ENCODE measurements at regions not wholly inside any gene's neighbourhood (a gene's known extent, or its start where the extent isn't known, plus 50 kb on each side); places are given as distances from the start of the nearest gene placed in this dataset.

- no peak for TF ChIP-seq CTCF (conservative IDR thresholded peaks at IDR 0.05; ENCODE audit: low read length)
- H3K4me3 ChIP-seq (ENCODE audit: low read length): no peak overlapping the region
- DNase-seq (ENCODE audit: low read depth): no peak
Measured at GRCh38 chr2:125615438-125615837, 1040.5 kb upstream of the GYPC start.

GRCh38 chr2:125630377-125630776 is 1025.6 kb upstream of the GYPC start:
- no peak for DNase-seq (ENCODE audit: low read depth)
- no peak overlapping the region for H3K4me3 ChIP-seq (ENCODE audit: low read length)
- no peak for TF ChIP-seq CTCF (conservative IDR thresholded peaks at IDR 0.05; ENCODE audit: low read length)

- DNase-seq (ENCODE audit: low read depth): no peak
- no peak for TF ChIP-seq CTCF (conservative IDR thresholded peaks at IDR 0.05; ENCODE audit: low read length)
- H3K4me3 ChIP-seq (ENCODE audit: low read length): no peak overlapping the region
Measured at GRCh38 chr2:125634662-125635061, 1021.3 kb upstream of the GYPC start.

- TF ChIP-seq CTCF (conservative IDR thresholded peaks at IDR 0.05; ENCODE audit: low read length): no peak
- H3K4me3 ChIP-seq (ENCODE audit: low read length): no peak overlapping the region
- DNase-seq (ENCODE audit: low read depth): no peak
Measured at GRCh38 chr2:125638345-125638744, 1017.6 kb upstream of the GYPC start.

GRCh38 chr2:125642032-125642431 is 1013.9 kb upstream of the GYPC start:
- TF ChIP-seq CTCF (conservative IDR thresholded peaks at IDR 0.05; ENCODE audit: low read length): no peak
- H3K4me3 ChIP-seq (ENCODE audit: low read length): no peak overlapping the region
- DNase-seq (ENCODE audit: low read depth): no peak

GRCh38 chr2:125643128-125643527 is 1012.8 kb upstream of the GYPC start:
- no peak overlapping the region for H3K4me3 ChIP-seq (ENCODE audit: low read length)
- no peak for DNase-seq (ENCODE audit: low read depth)
- TF ChIP-seq CTCF (conservative IDR thresholded peaks at IDR 0.05; ENCODE audit: low read length): no peak

GRCh38 chr2:125643585-125643984 is 1012.4 kb upstream of the GYPC start:
- DNase-seq (ENCODE audit: low read depth): no peak
- H3K4me3 ChIP-seq (ENCODE audit: low read length): no peak overlapping the region
- TF ChIP-seq CTCF (conservative IDR thresholded peaks at IDR 0.05; ENCODE audit: low read length): no peak
